ENCODE measurements at regions not wholly inside any gene's neighbourhood (a gene's known extent, or its start where the extent isn't known, plus 50 kb on each side); places are given as distances from the start of the nearest gene placed in this dataset.

DNA sequence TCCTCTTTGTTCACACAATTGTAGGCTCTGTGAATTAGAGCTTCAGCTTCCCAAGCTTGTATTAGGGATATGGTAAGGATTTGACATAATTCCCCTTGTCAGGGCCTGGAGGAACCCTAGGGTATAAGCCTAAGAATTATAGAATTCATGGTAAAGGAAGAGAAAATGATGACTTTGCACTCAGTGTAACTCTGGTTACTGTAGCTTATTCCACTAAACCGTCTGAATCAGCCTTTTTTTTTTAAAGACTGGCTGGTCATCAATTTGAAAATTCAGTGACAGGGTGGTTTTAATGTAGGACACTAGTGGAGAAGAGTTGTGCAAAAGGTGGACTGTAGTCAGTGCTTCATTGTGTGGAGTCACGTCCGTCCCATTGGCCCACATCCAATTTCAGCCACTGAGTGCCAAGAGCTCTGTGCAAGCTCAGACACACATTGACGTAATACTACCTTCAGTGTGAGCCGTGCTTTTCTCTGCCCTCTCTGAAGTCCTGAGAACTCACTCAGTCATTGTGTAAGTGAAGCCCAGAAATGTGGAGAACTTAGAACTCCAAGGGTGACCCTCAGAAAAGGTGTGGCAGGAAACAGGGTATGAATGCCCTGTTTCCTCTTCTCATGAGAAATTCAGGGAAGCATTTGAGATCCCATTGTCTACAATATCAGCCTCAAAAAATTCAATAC, 449.8 kb downstream of the C4orf33 start:
- peaks cover 6% of the 10 kb centered on the region for H3K4me1 ChIP-seq (ENCODE audit: control insufficient read depth, insufficient read depth, low read length, poor library complexity, severe bottlenecking)
- WGBS, 2 experiments (ENCODE audit: insufficient coverage in 2 of 2), result 88 to 93% methylated on average over 4 to 5 of the region's 5 CpGs

GRCh38 chr4:129546531-129546930, 450.6 kb downstream of the C4orf33 start:
- WGBS, 2 experiments (ENCODE audit: insufficient coverage in 2 of 2), result no CpG with 5 or more reads among the region's 1 CpG
- H3K9me3 ChIP-seq (ENCODE audit: control insufficient read depth, low read length), result no peaks in the 10 kb centered on the region
- no peak overlapping the region for H3K4me3 ChIP-seq (ENCODE audit: extremely low read depth, insufficient read depth, low read length, poor library complexity, severe bottlenecking)
- H3K27ac ChIP-seq (ENCODE audit: low read depth, low read length, severe bottlenecking), result no peak overlapping the region
- no peaks in the 10 kb centered on the region for H3K36me3 ChIP-seq (ENCODE audit: control insufficient read depth, insufficient read depth, low read length)
- H3K4me1 ChIP-seq (ENCODE audit: control insufficient read depth, insufficient read depth, low read length, poor library complexity, severe bottlenecking), result peaks cover 6% of the 10 kb centered on the region

More for the DNA sequence above, 449.8 kb downstream of the C4orf33 start:
- no peaks in the 10 kb centered on the region for H3K36me3 ChIP-seq (ENCODE audit: control insufficient read depth, insufficient read depth, low read length)
- H3K4me3 ChIP-seq (ENCODE audit: extremely low read depth, insufficient read depth, low read length, poor library complexity, severe bottlenecking), result no peak overlapping the region
- no peaks in the 10 kb centered on the region for H3K9me3 ChIP-seq (ENCODE audit: control insufficient read depth, low read length)
- H3K27ac ChIP-seq (ENCODE audit: low read depth, low read length, severe bottlenecking), result no peak overlapping the region

DNA sequence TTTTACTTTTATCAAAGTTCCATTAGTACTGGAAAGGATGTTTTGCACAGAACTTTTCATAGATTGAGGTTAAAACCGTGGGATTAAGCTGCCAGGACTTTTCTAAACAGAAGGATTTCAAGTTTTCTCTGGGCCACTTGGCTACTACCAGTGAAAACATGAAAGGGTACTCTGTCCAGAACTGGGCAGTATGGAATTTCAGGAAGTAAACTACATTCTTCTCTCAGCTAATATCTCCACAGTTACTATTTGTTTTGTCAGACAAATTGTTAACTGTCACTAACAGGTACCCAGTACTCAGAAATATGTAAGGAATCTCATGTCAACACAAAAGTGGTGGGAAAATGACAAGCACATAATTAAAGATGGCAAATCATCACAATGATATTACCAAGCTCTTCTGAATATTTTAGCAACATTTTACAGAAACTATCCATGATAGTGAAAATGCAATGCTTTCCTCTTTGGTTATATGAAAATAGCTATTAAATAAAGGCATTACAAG, 454.4 kb downstream of the C4orf33 start:
- 50 to 83% methylated on average over 1 of the region's 1 CpG for WGBS, 2 experiments (ENCODE audit: insufficient coverage in 2 of 2)
- Histone ChIP-seq H3K27ac (ENCODE audit: low read depth, low read length, severe bottlenecking) (peak overlapping the region; percentile 81), H3K9me3 (ENCODE audit: control insufficient read depth, low read length) (no peaks in the 10 kb centered on the region)

DNA sequence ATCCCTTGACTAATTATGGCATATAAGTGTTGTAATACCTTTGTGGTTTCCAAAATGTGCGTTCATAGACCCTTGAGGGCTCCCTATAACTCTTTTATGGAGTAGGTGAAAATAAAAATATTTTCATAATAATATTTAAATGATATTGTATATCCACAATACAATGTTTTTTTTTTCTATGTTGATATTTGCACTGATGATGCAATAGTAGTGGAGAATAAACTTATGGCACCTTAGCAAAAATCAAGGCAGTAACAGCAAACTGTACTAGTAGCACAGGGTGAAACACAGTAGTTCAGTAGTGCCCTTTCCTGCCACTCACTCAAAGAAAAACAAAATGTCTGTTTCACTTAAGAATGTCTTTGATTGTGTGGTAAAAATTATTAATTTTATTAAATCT, 465.3 kb downstream of the C4orf33 start:
- Histone ChIP-seq H3K9me3 (ENCODE audit: control insufficient read depth, low read length) (no peaks in the 10 kb centered on the region), H3K27ac (ENCODE audit: low read depth, low read length, severe bottlenecking) (no peak overlapping the region), H3K4me3 (ENCODE audit: extremely low read depth, insufficient read depth, low read length, poor library complexity, severe bottlenecking) (no peak overlapping the region), H3K36me3 (ENCODE audit: control insufficient read depth, insufficient read depth, low read length) (no peaks in the 10 kb centered on the region), H3K4me1 (ENCODE audit: control insufficient read depth, insufficient read depth, low read length, poor library complexity, severe bottlenecking) (no peaks in the 10 kb centered on the region)
- no CpG with 5 or more reads among the region's 1 CpG for WGBS, 2 experiments (ENCODE audit: insufficient coverage in 2 of 2)

More for the DNA sequence above, 454.4 kb downstream of the C4orf33 start:
- Histone ChIP-seq H3K4me1 (ENCODE audit: control insufficient read depth, insufficient read depth, low read length, poor library complexity, severe bottlenecking) (peaks cover 6% of the 10 kb centered on the region), H3K36me3 (ENCODE audit: control insufficient read depth, insufficient read depth, low read length) (no peaks in the 10 kb centered on the region), H3K4me3 (ENCODE audit: extremely low read depth, insufficient read depth, low read length, poor library complexity, severe bottlenecking) (no peak overlapping the region)

DNA sequence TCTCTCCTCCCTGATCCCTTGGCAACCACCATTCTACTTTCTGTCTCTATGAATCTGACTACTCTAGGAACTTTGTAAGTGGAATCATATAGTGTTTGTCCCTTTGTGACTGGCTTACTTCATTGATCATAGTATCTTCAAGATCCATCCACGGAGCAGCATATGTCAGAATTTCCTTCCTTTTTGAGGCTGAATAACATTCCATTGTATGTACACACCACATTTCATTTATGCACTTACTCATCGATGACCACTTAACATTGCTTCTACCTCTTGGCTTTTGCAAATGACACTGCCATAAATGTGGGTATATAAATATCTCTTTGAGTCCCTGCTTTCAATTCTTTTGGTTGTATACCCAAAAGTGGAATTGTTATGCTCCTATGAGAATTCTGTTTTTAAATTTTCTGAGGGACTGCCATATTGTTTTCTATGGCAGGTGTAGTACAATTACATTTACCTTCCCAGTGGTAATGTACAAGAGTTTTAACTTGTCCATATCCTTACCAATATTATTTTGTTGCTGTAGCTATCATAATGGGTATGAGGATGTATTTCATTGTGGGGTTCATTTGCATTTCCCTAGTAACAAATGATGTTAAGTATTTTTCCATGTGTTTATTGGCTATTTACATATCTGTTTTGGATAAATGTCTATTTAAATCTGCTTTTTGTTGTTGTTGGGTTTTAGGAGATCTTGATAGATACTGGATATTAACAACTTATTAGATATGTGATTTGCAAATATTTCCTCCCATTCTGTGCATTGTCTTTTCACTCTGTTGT, 466.1 kb downstream of the C4orf33 start:
- 67 to 86% methylated on average over 1 of the region's 2 CpGs for WGBS, 2 experiments (ENCODE audit: insufficient coverage in 2 of 2)
- Histone ChIP-seq H3K4me1 (ENCODE audit: control insufficient read depth, insufficient read depth, low read length, poor library complexity, severe bottlenecking) (no peaks in the 10 kb centered on the region), H3K9me3 (ENCODE audit: control insufficient read depth, low read length) (no peaks in the 10 kb centered on the region), H3K4me3 (ENCODE audit: extremely low read depth, insufficient read depth, low read length, poor library complexity, severe bottlenecking) (no peak overlapping the region), H3K27ac (ENCODE audit: low read depth, low read length, severe bottlenecking) (no peak overlapping the region), H3K36me3 (ENCODE audit: control insufficient read depth, insufficient read depth, low read length) (no peaks in the 10 kb centered on the region)

GRCh38 chr4:129565214-129565613, 469.3 kb downstream of the C4orf33 start:
- Histone ChIP-seq H3K4me1 (ENCODE audit: control insufficient read depth, insufficient read depth, low read length, poor library complexity, severe bottlenecking) (no peaks in the 10 kb centered on the region), H3K4me3 (ENCODE audit: extremely low read depth, insufficient read depth, low read length, poor library complexity, severe bottlenecking) (no peak overlapping the region), H3K27ac (ENCODE audit: low read depth, low read length, severe bottlenecking) (no peak overlapping the region), H3K9me3 (ENCODE audit: control insufficient read depth, low read length) (no peaks in the 10 kb centered on the region), H3K36me3 (ENCODE audit: control insufficient read depth, insufficient read depth, low read length) (no peaks in the 10 kb centered on the region)
- WGBS, 2 experiments (ENCODE audit: insufficient coverage in 2 of 2), result 80% methylated on average over 1 of the region's 2 CpGs; no CpG with 5 or more reads in 1 of the 2 experiments

DNA sequence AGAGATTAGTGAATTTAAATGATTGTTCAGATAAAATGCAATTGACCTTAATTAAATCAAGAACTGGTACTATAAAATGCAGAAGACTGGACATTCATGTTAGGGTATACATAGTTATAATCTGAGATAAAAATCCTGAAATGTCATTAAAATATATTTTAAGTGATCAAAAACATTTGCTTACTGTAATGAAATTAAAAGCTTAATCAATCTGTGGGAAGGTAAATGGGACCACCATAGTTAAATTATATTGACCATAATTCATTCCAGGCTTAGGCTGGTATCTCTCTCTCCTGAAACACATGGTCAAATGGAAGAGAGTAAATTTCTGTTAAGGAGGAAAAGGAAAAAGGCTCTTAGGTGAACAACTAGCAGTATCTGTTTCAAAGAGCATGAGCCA, 474.4 kb downstream of the C4orf33 start:
- Histone ChIP-seq H3K9me3 (ENCODE audit: control insufficient read depth, low read length) (no peaks in the 10 kb centered on the region), H3K27ac (ENCODE audit: low read depth, low read length, severe bottlenecking) (no peak overlapping the region), H3K4me3 (ENCODE audit: extremely low read depth, insufficient read depth, low read length, poor library complexity, severe bottlenecking) (no peak overlapping the region), H3K36me3 (ENCODE audit: control insufficient read depth, insufficient read depth, low read length) (no peaks in the 10 kb centered on the region), H3K4me1 (ENCODE audit: control insufficient read depth, insufficient read depth, low read length, poor library complexity, severe bottlenecking) (no peaks in the 10 kb centered on the region)

GRCh38 chr4:129578336-129578735, 482.4 kb downstream of the C4orf33 start:
- no peaks in the 10 kb centered on the region for H3K4me1 ChIP-seq (ENCODE audit: control insufficient read depth, insufficient read depth, low read length, poor library complexity, severe bottlenecking)
- no peaks in the 10 kb centered on the region for H3K36me3 ChIP-seq (ENCODE audit: control insufficient read depth, insufficient read depth, low read length)
- 67 to 91% methylated on average over 1 to 6 of the region's 6 CpGs for WGBS, 2 experiments (ENCODE audit: insufficient coverage in 2 of 2)
- H3K27ac ChIP-seq (ENCODE audit: low read depth, low read length, severe bottlenecking), result no peak overlapping the region
- H3K9me3 ChIP-seq (ENCODE audit: control insufficient read depth, low read length), result no peaks in the 10 kb centered on the region
- H3K4me3 ChIP-seq (ENCODE audit: extremely low read depth, insufficient read depth, low read length, poor library complexity, severe bottlenecking), result no peak overlapping the region

- Histone ChIP-seq H3K4me3 (ENCODE audit: extremely low read depth, insufficient read depth, low read length, poor library complexity, severe bottlenecking) (no peak overlapping the region), H3K4me1 (ENCODE audit: control insufficient read depth, insufficient read depth, low read length, poor library complexity, severe bottlenecking) (no peaks in the 10 kb centered on the region), H3K9me3 (ENCODE audit: control insufficient read depth, low read length) (no peaks in the 10 kb centered on the region), H3K27ac (ENCODE audit: low read depth, low read length, severe bottlenecking) (no peak overlapping the region), H3K36me3 (ENCODE audit: control insufficient read depth, insufficient read depth, low read length) (no peaks in the 10 kb centered on the region)
- no CpG with 5 or more reads among the region's 1 CpG for WGBS, 2 experiments (ENCODE audit: insufficient coverage in 2 of 2)
Observed at GRCh38 chr4:129581305-129581704, 485.4 kb downstream of the C4orf33 start.

DNA sequence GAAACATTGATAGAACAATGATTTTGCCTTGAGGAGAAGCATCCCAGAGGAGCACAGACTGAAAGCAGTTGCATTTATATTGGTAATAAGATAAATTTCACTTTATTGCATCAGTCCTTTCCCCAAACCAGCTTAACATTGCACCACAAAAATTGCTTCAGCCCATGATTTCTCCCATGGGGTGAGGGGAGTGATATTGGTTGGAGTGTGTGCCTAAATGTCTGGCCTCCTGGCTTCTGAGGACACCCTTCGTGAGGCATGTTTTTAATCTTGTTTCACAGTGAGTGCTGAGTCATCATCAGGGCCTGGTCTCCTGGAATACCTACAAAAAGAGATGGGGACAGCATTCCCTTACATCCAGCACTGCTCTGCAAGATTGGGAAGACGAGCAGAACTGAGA, 487.9 kb downstream of the C4orf33 start:
- H3K36me3 ChIP-seq (ENCODE audit: control insufficient read depth, insufficient read depth, low read length), result no peaks in the 10 kb centered on the region
- H3K9me3 ChIP-seq (ENCODE audit: control insufficient read depth, low read length), result no peaks in the 10 kb centered on the region
- H3K4me3 ChIP-seq (ENCODE audit: extremely low read depth, insufficient read depth, low read length, poor library complexity, severe bottlenecking), result no peak overlapping the region
- no peak overlapping the region for H3K27ac ChIP-seq (ENCODE audit: low read depth, low read length, severe bottlenecking)
- WGBS, 2 experiments (ENCODE audit: insufficient coverage in 2 of 2), result 20 to 40% methylated on average over 1 of the region's 2 CpGs
- H3K4me1 ChIP-seq (ENCODE audit: control insufficient read depth, insufficient read depth, low read length, poor library complexity, severe bottlenecking), result no peaks in the 10 kb centered on the region

DNA sequence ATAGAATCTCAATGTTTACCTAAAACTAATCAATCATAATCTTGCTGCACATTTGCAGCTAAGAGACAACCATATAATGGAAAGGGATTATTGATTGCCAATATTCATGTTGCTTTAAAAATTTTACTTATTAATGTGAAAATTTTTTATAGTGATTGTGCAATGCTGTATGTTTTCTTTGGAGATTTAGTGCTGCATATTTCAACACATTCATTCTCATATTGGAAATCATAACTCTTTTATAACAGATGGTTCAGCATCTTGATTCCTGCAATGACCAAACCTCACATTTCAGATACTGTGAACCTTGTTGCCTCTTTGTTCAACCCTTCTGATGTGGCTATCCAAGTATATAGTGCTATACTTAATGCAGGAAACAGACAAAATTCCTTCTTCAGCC, 502.6 kb downstream of the C4orf33 start:
- H3K27ac ChIP-seq (ENCODE audit: low read depth, low read length, severe bottlenecking), result no peak overlapping the region
- no peaks in the 10 kb centered on the region for H3K9me3 ChIP-seq (ENCODE audit: control insufficient read depth, low read length)
- H3K36me3 ChIP-seq (ENCODE audit: control insufficient read depth, insufficient read depth, low read length), result no peaks in the 10 kb centered on the region
- H3K4me3 ChIP-seq (ENCODE audit: extremely low read depth, insufficient read depth, low read length, poor library complexity, severe bottlenecking), result no peak overlapping the region
- no peaks in the 10 kb centered on the region for H3K4me1 ChIP-seq (ENCODE audit: control insufficient read depth, insufficient read depth, low read length, poor library complexity, severe bottlenecking)
